ENCODE measurements at regions not wholly inside any gene's neighbourhood (a gene's known extent, or its start where the extent isn't known, plus 50 kb on each side); places are given as distances from the start of the nearest gene placed in this dataset.

- H3K4me3 Mint-ChIP-seq = no peak overlapping the region
- no peaks in the 10 kb centered on the region for H3K4me1 Mint-ChIP-seq
- H3K36me3 Mint-ChIP-seq (ENCODE audit: low read depth) = no peaks in the 10 kb centered on the region
- peaks cover 5% of the 10 kb centered on the region for H3K27me3 Mint-ChIP-seq (ENCODE audit: low read depth)
- TF ChIP-seq CTCF (IDR thresholded peaks at IDR 0.05; ENCODE audit: unreplicated experiment in 3 of 3) = no peak
- H3K9me3 Mint-ChIP-seq = no peaks in the 10 kb centered on the region
- no peak overlapping the region for H3K27ac Mint-ChIP-seq
Observed at GRCh38 chr2:161044095-161044865, 115.9 kb upstream of the TANK start.

GRCh38 chr2:161044921-161045320 lies 115.3 kb upstream of the TANK start:
- Mint-ChIP-seq H3K9me3 (no peaks in the 10 kb centered on the region), H3K4me3 (no peak overlapping the region), H3K36me3 (ENCODE audit: low read depth) (no peaks in the 10 kb centered on the region), H3K27ac (no peak overlapping the region), H3K27me3 (ENCODE audit: low read depth) (peaks cover 5% of the 10 kb centered on the region), H3K4me1 (no peaks in the 10 kb centered on the region)
- no peak for TF ChIP-seq CTCF (IDR thresholded peaks at IDR 0.05; ENCODE audit: unreplicated experiment in 3 of 3)

GRCh38 chr2:161045726-161046125 lies 114.5 kb upstream of the TANK start:
- Mint-ChIP-seq H3K27me3 (ENCODE audit: low read depth) (peaks cover 9% of the 10 kb centered on the region), H3K9me3 (no peaks in the 10 kb centered on the region), H3K4me1 (no peaks in the 10 kb centered on the region), H3K27ac (no peak overlapping the region), H3K36me3 (ENCODE audit: low read depth) (no peaks in the 10 kb centered on the region), H3K4me3 (no peak overlapping the region)
- TF ChIP-seq CTCF (IDR thresholded peaks at IDR 0.05; ENCODE audit: unreplicated experiment in 3 of 3) = no peak

GRCh38 chr2:161046876-161047275 lies 113.4 kb upstream of the TANK start:
- no peaks in the 10 kb centered on the region for H3K36me3 Mint-ChIP-seq (ENCODE audit: low read depth)
- H3K4me3 Mint-ChIP-seq = no peak overlapping the region
- no peak overlapping the region for H3K27ac Mint-ChIP-seq
- H3K27me3 Mint-ChIP-seq (ENCODE audit: low read depth) = peaks cover 9% of the 10 kb centered on the region
- TF ChIP-seq CTCF (IDR thresholded peaks at IDR 0.05; ENCODE audit: unreplicated experiment in 3 of 3) = no peak
- no peaks in the 10 kb centered on the region for H3K9me3 Mint-ChIP-seq
- H3K4me1 Mint-ChIP-seq = no peaks in the 10 kb centered on the region

GRCh38 chr2:161048317-161048716 lies 111.9 kb upstream of the TANK start:
- no peaks in the 10 kb centered on the region for H3K9me3 Mint-ChIP-seq
- no peak overlapping the region for H3K4me3 Mint-ChIP-seq
- no peaks in the 10 kb centered on the region for H3K4me1 Mint-ChIP-seq

More at GRCh38 chr2:161048317-161048716, 111.9 kb upstream of the TANK start:
- no peak overlapping the region for H3K27ac Mint-ChIP-seq
- no peak for TF ChIP-seq CTCF (IDR thresholded peaks at IDR 0.05; ENCODE audit: unreplicated experiment in 3 of 3)
- H3K36me3 Mint-ChIP-seq (ENCODE audit: low read depth) = no peaks in the 10 kb centered on the region
- H3K27me3 Mint-ChIP-seq (ENCODE audit: low read depth) = peaks cover 9% of the 10 kb centered on the region

Measured in nephron (organoid).